ENCODE measurements at regions not wholly inside any gene's neighbourhood (a gene's known extent, or its start where the extent isn't known, plus 50 kb on each side); places are given as distances from the start of the nearest gene placed in this dataset.

DNA sequence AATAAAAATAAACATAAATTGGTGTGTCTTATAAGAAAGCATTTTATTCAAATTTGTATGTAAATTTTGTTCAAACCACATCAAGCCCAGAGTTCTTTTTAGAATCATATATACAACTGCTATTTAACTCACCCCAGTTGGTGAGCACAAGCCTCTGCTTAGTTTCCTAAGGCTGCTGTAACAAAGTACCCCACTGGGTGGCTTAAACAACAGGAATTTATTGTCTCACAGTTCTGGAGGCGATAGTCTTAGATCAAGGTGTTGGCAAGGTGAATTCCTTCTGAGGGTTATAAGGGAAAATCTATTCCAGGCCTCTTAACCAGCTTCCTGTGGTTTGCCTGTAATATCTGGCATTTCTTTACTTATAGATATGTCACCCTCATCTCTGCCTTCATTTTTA is 1133.5 kb downstream of the OLFM4 start:
- intact Hi-C loops (cut with micrococcal nuclease): no loop called here
- DNase-seq: no peak
- ChIA-PET POLR2A (ENCODE audit: partially characterized antibody) (no interaction called here), CTCF (ENCODE audit: partially characterized antibody) (no interaction called here)
- Mint-ChIP-seq H3K9me3 (peaks cover 4 to 16% (median 6%) of the 10 kb centered on the region in 8 donors), H3K4me1 (no peaks in the 10 kb centered on the region), H3K4me3 (no peak overlapping the region), H3K36me3 (no peaks in the 10 kb centered on the region), H3K27ac (no peak overlapping the region), H3K27me3 (no peaks in the 10 kb centered on the region)
- H3K4me1 ChIP-seq (ENCODE audit: insufficient read depth, low read length): no peaks in the 10 kb centered on the region
- no peaks in the 10 kb centered on the region for H3K27me3 ChIP-seq (ENCODE audit: insufficient read depth, low read length)
- no peak overlapping the region for H3K27ac ChIP-seq (ENCODE audit: low read depth, low read length)
- H3K36me3 ChIP-seq (ENCODE audit: insufficient read depth, low read length): no peaks in the 10 kb centered on the region
- H3K4me3 ChIP-seq (ENCODE audit: low read length in 2 of 2): no peak overlapping the region
- H3K9me3 ChIP-seq (ENCODE audit: control insufficient read depth in 1 of 2, low read length in 2 of 2): no peaks in the 10 kb centered on the region

DNA sequence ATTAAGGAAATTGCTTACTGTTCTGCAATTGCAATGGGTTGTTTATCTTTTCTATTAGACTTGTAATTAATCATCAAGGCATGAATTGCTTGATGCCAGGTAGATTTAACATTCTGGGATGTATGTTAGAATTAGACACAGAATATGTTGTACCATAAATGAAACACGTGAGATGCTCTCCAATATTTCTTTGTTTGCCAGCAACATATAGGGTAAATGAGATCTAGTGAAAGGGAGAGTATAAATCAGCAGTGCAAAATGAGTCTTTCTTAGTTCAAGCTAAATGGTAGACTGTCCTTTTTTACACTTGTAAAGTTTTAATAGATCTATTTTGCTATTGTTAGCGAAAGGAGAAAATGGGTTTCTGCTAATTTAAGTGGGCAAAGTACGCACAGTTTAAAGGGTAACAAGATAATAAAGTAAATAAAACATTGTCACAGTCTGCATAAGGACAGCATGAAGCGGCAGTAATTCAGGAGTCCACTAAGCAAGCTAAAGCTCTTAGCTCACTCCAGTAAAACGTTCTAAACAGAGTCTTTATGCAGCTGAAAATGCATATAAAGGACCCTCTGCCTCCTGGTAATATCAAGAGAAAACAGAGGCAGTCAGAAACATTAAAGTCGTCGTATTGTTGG is 1137.1 kb downstream of the OLFM4 start:
- Mint-ChIP-seq H3K9me3 (peaks cover 4 to 12% (median 9%) of the 10 kb centered on the region in 8 donors), H3K4me1 (no peaks in the 10 kb centered on the region), H3K4me3 (no peak overlapping the region), H3K27me3 (no peaks in the 10 kb centered on the region), H3K27ac (no peak overlapping the region), H3K36me3 (no peaks in the 10 kb centered on the region)
- no peak overlapping the region for H3K27ac ChIP-seq (ENCODE audit: low read depth, low read length)
- intact Hi-C loops (cut with micrococcal nuclease): no loop called here
- H3K4me3 ChIP-seq (ENCODE audit: low read length in 2 of 2): no peak overlapping the region
- H3K4me1 ChIP-seq (ENCODE audit: insufficient read depth, low read length): no peaks in the 10 kb centered on the region
- H3K36me3 ChIP-seq (ENCODE audit: insufficient read depth, low read length): no peaks in the 10 kb centered on the region
- H3K9me3 ChIP-seq (ENCODE audit: control insufficient read depth in 1 of 2, low read length in 2 of 2): no peaks in the 10 kb centered on the region
- no peak for DNase-seq
- CTCF ChIA-PET (ENCODE audit: partially characterized antibody): no interaction called here
- POLR2A ChIA-PET (ENCODE audit: partially characterized antibody): no interaction called here
- no peaks in the 10 kb centered on the region for H3K27me3 ChIP-seq (ENCODE audit: insufficient read depth, low read length)

DNA sequence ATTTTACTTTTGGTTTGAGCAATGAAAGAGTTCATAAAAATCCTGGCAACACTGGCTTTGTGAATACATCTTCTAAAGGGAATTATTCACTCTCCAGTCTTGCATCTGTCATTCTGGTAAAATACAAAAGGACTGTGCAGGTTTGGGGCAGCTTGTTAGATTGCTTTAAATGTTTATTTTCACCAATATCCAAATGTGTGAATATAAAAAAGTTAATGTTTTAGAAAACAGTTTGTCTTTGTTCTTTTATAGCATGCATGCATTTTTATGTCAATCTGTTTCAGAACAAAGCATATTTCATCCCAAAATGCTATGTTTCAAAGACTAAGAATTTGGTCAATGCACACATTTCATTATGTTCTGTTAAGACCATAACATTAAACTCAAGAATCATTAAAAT is 1145.4 kb downstream of the OLFM4 start:
- CTCF ChIA-PET (ENCODE audit: partially characterized antibody): no interaction called here
- no peaks in the 10 kb centered on the region for H3K36me3 Mint-ChIP-seq
- intact Hi-C loops (cut with micrococcal nuclease): no loop called here
- no peaks in the 10 kb centered on the region for H3K27me3 Mint-ChIP-seq
- H3K27ac ChIP-seq (ENCODE audit: low read depth, low read length): no peak overlapping the region
- H3K9me3 ChIP-seq (ENCODE audit: control insufficient read depth in 1 of 2, low read length in 2 of 2): no peaks in the 10 kb centered on the region
- no peak overlapping the region for H3K4me3 Mint-ChIP-seq
- DNase-seq: no peak
- peaks cover 0 to 7% (median 1%) of the 10 kb centered on the region in 8 donors for H3K9me3 Mint-ChIP-seq
- H3K4me1 Mint-ChIP-seq: no peaks in the 10 kb centered on the region
- H3K36me3 ChIP-seq (ENCODE audit: insufficient read depth, low read length): no peaks in the 10 kb centered on the region
- POLR2A ChIA-PET (ENCODE audit: partially characterized antibody): no interaction called here
- no peaks in the 10 kb centered on the region for H3K27me3 ChIP-seq (ENCODE audit: insufficient read depth, low read length)
- H3K27ac Mint-ChIP-seq: no peak overlapping the region
- no peaks in the 10 kb centered on the region for H3K4me1 ChIP-seq (ENCODE audit: insufficient read depth, low read length)
- H3K4me3 ChIP-seq (ENCODE audit: low read length in 2 of 2): no peak overlapping the region

DNA sequence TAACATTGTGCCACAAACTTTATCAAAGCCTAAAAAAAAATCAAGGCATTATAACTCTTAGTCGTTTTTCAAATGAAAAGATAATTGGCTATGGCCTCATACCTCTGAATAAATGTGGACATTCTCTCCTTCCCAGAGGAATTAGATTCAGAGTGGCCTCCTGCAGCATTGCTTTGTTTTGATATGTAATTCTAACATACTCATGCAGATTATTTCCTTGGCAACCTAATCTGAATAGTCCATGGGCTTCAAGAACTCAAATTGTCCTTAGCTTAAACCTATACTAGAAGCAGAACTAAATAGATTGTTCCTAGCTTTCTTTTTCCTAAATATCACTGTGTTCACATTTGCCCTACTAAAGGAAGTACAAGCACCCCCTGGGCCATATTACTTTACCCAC is 1146.9 kb downstream of the OLFM4 start:
- no peak overlapping the region for H3K4me3 Mint-ChIP-seq
- Histone ChIP-seq H3K9me3 (ENCODE audit: control insufficient read depth in 1 of 2, low read length in 2 of 2) (no peaks in the 10 kb centered on the region), H3K36me3 (ENCODE audit: insufficient read depth, low read length) (no peaks in the 10 kb centered on the region), H3K4me1 (ENCODE audit: insufficient read depth, low read length) (no peaks in the 10 kb centered on the region), H3K27ac (ENCODE audit: low read depth, low read length) (no peak overlapping the region), H3K4me3 (ENCODE audit: low read length in 2 of 2) (no peak overlapping the region), H3K27me3 (ENCODE audit: insufficient read depth, low read length) (no peaks in the 10 kb centered on the region)
- POLR2A ChIA-PET (ENCODE audit: partially characterized antibody): no interaction called here
- intact Hi-C loops (cut with micrococcal nuclease): no loop called here
- no peaks in the 10 kb centered on the region for H3K36me3 Mint-ChIP-seq
- DNase-seq: no peak
- H3K27ac Mint-ChIP-seq: no peak overlapping the region
- H3K9me3 Mint-ChIP-seq: peaks cover 0 to 17% (median 5%) of the 10 kb centered on the region in 8 donors
- CTCF ChIA-PET (ENCODE audit: partially characterized antibody): no interaction called here
- H3K4me1 Mint-ChIP-seq: no peaks in the 10 kb centered on the region
- H3K27me3 Mint-ChIP-seq: no peaks in the 10 kb centered on the region

DNA sequence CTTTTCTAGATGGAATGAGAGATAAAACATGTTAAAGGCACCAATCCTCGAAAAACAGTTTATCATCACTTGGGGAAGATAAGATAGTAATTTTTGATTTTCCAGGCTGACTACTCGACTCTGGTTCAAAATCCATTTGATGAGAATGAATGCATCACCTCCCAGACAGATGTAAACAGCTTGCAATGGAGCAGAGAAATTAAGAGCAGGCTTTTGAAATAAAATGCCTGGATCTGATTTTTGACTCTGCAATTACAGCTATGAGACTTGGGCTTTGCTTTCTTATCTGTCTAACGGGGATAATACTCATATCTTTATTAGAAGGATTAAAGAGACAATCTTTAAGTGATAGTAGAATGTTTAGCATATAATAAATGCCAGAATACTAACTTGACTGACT is 1148.9 kb downstream of the OLFM4 start:
- CTCF ChIA-PET (ENCODE audit: partially characterized antibody): no interaction called here
- H3K36me3 ChIP-seq (ENCODE audit: insufficient read depth, low read length): no peaks in the 10 kb centered on the region
- DNase-seq: no peak
- Mint-ChIP-seq H3K4me1 (no peaks in the 10 kb centered on the region), H3K36me3 (no peaks in the 10 kb centered on the region), H3K9me3 (peaks cover 3 to 21% (median 6%) of the 10 kb centered on the region in 8 donors), H3K27ac (no peak overlapping the region), H3K27me3 (no peaks in the 10 kb centered on the region), H3K4me3 (no peak overlapping the region)
- intact Hi-C loops (cut with micrococcal nuclease): no loop called here
- no peaks in the 10 kb centered on the region for H3K27me3 ChIP-seq (ENCODE audit: insufficient read depth, low read length)
- H3K4me3 ChIP-seq (ENCODE audit: low read length in 2 of 2): no peak overlapping the region
- POLR2A ChIA-PET (ENCODE audit: partially characterized antibody): no interaction called here
- H3K4me1 ChIP-seq (ENCODE audit: insufficient read depth, low read length): no peaks in the 10 kb centered on the region
- no peaks in the 10 kb centered on the region for H3K9me3 ChIP-seq (ENCODE audit: control insufficient read depth in 1 of 2, low read length in 2 of 2)
- no peak overlapping the region for H3K27ac ChIP-seq (ENCODE audit: low read depth, low read length)

DNA sequence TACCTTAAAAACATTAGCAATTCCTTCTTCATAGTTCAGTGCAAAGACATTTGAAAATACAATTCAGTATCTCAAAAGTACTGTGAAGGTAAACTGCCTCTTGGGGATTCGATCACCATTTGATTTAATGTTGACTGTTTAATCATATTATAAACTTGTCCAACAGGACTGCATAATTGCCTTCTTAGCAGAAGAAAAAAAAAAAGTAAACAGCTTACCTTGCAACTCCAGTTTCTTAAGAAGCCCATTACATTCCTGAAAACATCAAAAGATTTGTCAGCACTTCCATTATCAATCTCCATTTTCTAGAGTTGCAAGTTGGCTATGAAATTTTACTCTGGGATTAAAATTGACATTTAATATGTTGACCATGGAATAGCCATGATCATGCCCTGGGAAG is 1154.6 kb downstream of the OLFM4 start:
- Mint-ChIP-seq H3K27ac (no peak overlapping the region), H3K36me3 (no peaks in the 10 kb centered on the region), H3K4me1 (no peaks in the 10 kb centered on the region), H3K4me3 (no peak overlapping the region), H3K27me3 (no peaks in the 10 kb centered on the region), H3K9me3 (peaks cover 7 to 18% (median 9%) of the 10 kb centered on the region in 8 donors)
- Histone ChIP-seq H3K4me3 (ENCODE audit: low read length in 2 of 2) (no peak overlapping the region), H3K27me3 (ENCODE audit: insufficient read depth, low read length) (no peaks in the 10 kb centered on the region), H3K36me3 (ENCODE audit: insufficient read depth, low read length) (no peaks in the 10 kb centered on the region), H3K9me3 (ENCODE audit: control insufficient read depth in 1 of 2, low read length in 2 of 2) (peaks cover 0 to 4% of the 10 kb centered on the region in 2 donors), H3K4me1 (ENCODE audit: insufficient read depth, low read length) (no peaks in the 10 kb centered on the region), H3K27ac (ENCODE audit: low read depth, low read length) (no peak overlapping the region)
- ChIA-PET CTCF (ENCODE audit: partially characterized antibody) (no interaction called here), POLR2A (ENCODE audit: partially characterized antibody) (no interaction called here)
- DNase-seq: no peak
- intact Hi-C loops (cut with micrococcal nuclease): no loop called here

DNA sequence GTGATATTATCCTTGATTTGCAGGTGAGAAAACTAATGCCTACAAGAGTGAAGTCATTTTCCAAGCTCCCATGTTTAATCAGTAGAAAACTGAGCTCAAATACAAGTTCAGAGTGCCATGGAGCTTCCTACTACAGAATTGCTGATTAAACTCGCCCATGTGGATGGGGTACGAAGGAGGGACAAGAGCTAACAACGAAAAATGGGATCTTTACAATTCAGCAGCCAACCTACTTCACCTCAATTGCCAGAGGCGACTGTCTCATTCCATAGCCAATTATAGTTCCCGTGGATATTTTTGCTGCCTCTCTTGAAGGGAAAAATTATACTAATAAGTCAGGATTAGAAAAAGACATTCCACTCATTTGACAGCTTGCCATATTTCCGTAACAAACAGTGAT is 1155.1 kb downstream of the OLFM4 start:
- no peaks in the 10 kb centered on the region for H3K27me3 Mint-ChIP-seq
- no peak for DNase-seq
- H3K36me3 Mint-ChIP-seq: no peaks in the 10 kb centered on the region

DNA sequence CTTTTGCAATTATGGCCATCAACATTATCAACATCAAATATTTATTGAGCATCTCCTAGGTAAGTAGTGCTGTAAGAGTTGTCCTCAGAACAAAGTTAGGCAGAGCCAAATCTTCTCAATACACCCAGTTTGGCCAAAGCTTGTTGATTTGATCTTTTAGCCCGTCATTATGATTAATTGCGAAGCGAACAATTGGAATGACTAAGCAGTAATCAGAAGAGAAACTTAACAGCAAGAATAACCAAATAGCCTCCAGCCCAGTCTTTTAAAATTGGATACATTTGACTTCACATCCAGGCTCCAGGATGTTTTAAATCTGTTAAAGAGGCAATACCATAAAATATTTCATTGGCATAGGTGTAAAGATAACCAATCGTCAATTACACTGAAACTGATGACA is 1156.0 kb downstream of the OLFM4 start:
- H3K9me3 Mint-ChIP-seq: peaks cover 7 to 21% (median 13%) of the 10 kb centered on the region in 8 donors
- no peak for DNase-seq
- no peaks in the 10 kb centered on the region for H3K27me3 Mint-ChIP-seq
- Histone ChIP-seq H3K27ac (ENCODE audit: low read depth, low read length) (no peak overlapping the region), H3K36me3 (ENCODE audit: insufficient read depth, low read length) (no peaks in the 10 kb centered on the region), H3K27me3 (ENCODE audit: insufficient read depth, low read length) (no peaks in the 10 kb centered on the region), H3K4me1 (ENCODE audit: insufficient read depth, low read length) (no peaks in the 10 kb centered on the region), H3K4me3 (ENCODE audit: low read length in 2 of 2) (no peak overlapping the region), H3K9me3 (ENCODE audit: control insufficient read depth in 1 of 2, low read length in 2 of 2) (peaks cover 0 to 4% of the 10 kb centered on the region in 2 donors)
- CTCF ChIA-PET (ENCODE audit: partially characterized antibody): no interaction called here
- H3K27ac Mint-ChIP-seq: no peak overlapping the region
- intact Hi-C loops (cut with micrococcal nuclease): no loop called here
- POLR2A ChIA-PET (ENCODE audit: partially characterized antibody): no interaction called here
- no peaks in the 10 kb centered on the region for H3K36me3 Mint-ChIP-seq
- H3K4me1 Mint-ChIP-seq: no peaks in the 10 kb centered on the region
- no peak overlapping the region for H3K4me3 Mint-ChIP-seq

More for the DNA sequence above, 1155.1 kb downstream of the OLFM4 start:
- Mint-ChIP-seq H3K27ac (no peak overlapping the region), H3K9me3 (peaks cover 7 to 18% (median 10%) of the 10 kb centered on the region in 8 donors), H3K4me3 (no peak overlapping the region), H3K4me1 (no peaks in the 10 kb centered on the region)
- POLR2A ChIA-PET (ENCODE audit: partially characterized antibody): no interaction called here
- Histone ChIP-seq H3K36me3 (ENCODE audit: insufficient read depth, low read length) (no peaks in the 10 kb centered on the region), H3K27me3 (ENCODE audit: insufficient read depth, low read length) (no peaks in the 10 kb centered on the region), H3K27ac (ENCODE audit: low read depth, low read length) (no peak overlapping the region), H3K4me3 (ENCODE audit: low read length in 2 of 2) (no peak overlapping the region), H3K4me1 (ENCODE audit: insufficient read depth, low read length) (no peaks in the 10 kb centered on the region), H3K9me3 (ENCODE audit: control insufficient read depth in 1 of 2, low read length in 2 of 2) (peaks cover 0 to 4% of the 10 kb centered on the region in 2 donors)
- intact Hi-C loops (cut with micrococcal nuclease): no loop called here
- CTCF ChIA-PET (ENCODE audit: partially characterized antibody): no interaction called here
